ENCODE measurements at regions not wholly inside any gene's neighbourhood (a gene's known extent, or its start where the extent isn't known, plus 50 kb on each side); places are given as distances from the start of the nearest gene placed in this dataset.

GRCh38 chr2:82143343-82143742, 1838.8 kb upstream of the LRRTM1 start:
- no peak for TF ChIP-seq CTCF (IDR thresholded peaks at IDR 0.05; ENCODE audit: low read depth, low read length)
- H3K4me3 ChIP-seq (ENCODE audit: low read depth, low read length), result no peak overlapping the region
- DNase-seq (ENCODE audit: low read depth, low spot score), result no peak
- in situ Hi-C loops (cut with HindIII; ENCODE audit: low sequenced_read_pairs), result no loop called here

GRCh38 chr2:82139979-82140611, 1835.5 kb upstream of the LRRTM1 start:
- no peak for TF ChIP-seq CTCF (IDR thresholded peaks at IDR 0.05; ENCODE audit: low read depth, low read length)
- no peak overlapping the region for H3K4me3 ChIP-seq (ENCODE audit: low read depth, low read length)
- no peak for DNase-seq (ENCODE audit: low read depth, low spot score)
- in situ Hi-C loops (cut with HindIII; ENCODE audit: low sequenced_read_pairs), result no loop called here

- TF ChIP-seq CTCF (IDR thresholded peaks at IDR 0.05; ENCODE audit: low read depth, low read length), result no peak
- in situ Hi-C loops (cut with HindIII; ENCODE audit: low sequenced_read_pairs), result no loop called here
- H3K4me3 ChIP-seq (ENCODE audit: low read depth, low read length), result no peak overlapping the region
- DNase-seq (ENCODE audit: low read depth, low spot score), result no peak
Measured at GRCh38 chr2:82137441-82137840, 1832.9 kb upstream of the LRRTM1 start.

GRCh38 chr2:82128051-82128450, 1823.5 kb upstream of the LRRTM1 start:
- no peak overlapping the region for H3K4me3 ChIP-seq (ENCODE audit: low read depth, low read length)
- TF ChIP-seq CTCF (IDR thresholded peaks at IDR 0.05; ENCODE audit: low read depth, low read length), result no peak
- in situ Hi-C loops (cut with HindIII; ENCODE audit: low sequenced_read_pairs), result no loop called here
- no peak for DNase-seq (ENCODE audit: low read depth, low spot score)

- no peak for DNase-seq (ENCODE audit: low read depth, low spot score)
- H3K4me3 ChIP-seq (ENCODE audit: low read depth, low read length), result no peak overlapping the region
- in situ Hi-C loops (cut with HindIII; ENCODE audit: low sequenced_read_pairs), result no loop called here
- no peak for TF ChIP-seq CTCF (IDR thresholded peaks at IDR 0.05; ENCODE audit: low read depth, low read length)
Measured at GRCh38 chr2:82124629-82125028, 1820.1 kb upstream of the LRRTM1 start.

- H3K4me3 ChIP-seq (ENCODE audit: low read depth, low read length), result no peak overlapping the region
- TF ChIP-seq CTCF (IDR thresholded peaks at IDR 0.05; ENCODE audit: low read depth, low read length), result no peak
- in situ Hi-C loops (cut with HindIII; ENCODE audit: low sequenced_read_pairs), result no loop called here
- DNase-seq (ENCODE audit: low read depth, low spot score), result no peak
Measured at GRCh38 chr2:82120654-82121053, 1816.1 kb upstream of the LRRTM1 start.

GRCh38 chr2:82120115-82120514, 1815.6 kb upstream of the LRRTM1 start:
- no peak for TF ChIP-seq CTCF (IDR thresholded peaks at IDR 0.05; ENCODE audit: low read depth, low read length)
- no peak for DNase-seq (ENCODE audit: low read depth, low spot score)
- in situ Hi-C loops (cut with HindIII; ENCODE audit: low sequenced_read_pairs), result no loop called here
- no peak overlapping the region for H3K4me3 ChIP-seq (ENCODE audit: low read depth, low read length)

Data from astrocyte of the spinal cord (primary cell).